ENCODE measurements at regions not wholly inside any gene's neighbourhood (a gene's known extent, or its start where the extent isn't known, plus 50 kb on each side); places are given as distances from the start of the nearest gene placed in this dataset.

GRCh38 chr1:22221233-22221780 is 78.4 kb upstream of the WNT4 start:
- no peak for DNase-seq

DNA sequence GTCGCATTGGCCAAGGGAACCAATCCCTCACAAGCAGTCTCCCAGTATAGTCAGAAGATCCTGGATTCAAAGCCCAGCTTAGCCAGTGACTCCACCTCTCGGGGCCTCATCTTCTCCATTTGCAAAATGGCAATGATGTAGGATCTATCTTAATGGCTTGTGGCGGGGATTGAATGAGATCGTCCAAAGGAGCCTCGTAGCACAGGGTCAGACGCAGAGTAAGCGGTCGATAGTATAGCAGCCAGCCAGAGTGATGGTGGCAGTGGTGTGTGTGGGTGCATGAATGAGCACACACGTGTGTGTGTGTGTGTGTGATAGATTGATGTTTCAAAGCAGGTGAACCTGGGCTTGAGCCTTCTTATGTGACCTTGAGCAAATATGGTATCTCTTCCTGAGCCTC is 79.8 kb upstream of the WNT4 start:
- no peak for DNase-seq

GRCh38 chr1:22223176-22223575 is 80.3 kb upstream of the WNT4 start:
- DNase-seq = no peak

DNA sequence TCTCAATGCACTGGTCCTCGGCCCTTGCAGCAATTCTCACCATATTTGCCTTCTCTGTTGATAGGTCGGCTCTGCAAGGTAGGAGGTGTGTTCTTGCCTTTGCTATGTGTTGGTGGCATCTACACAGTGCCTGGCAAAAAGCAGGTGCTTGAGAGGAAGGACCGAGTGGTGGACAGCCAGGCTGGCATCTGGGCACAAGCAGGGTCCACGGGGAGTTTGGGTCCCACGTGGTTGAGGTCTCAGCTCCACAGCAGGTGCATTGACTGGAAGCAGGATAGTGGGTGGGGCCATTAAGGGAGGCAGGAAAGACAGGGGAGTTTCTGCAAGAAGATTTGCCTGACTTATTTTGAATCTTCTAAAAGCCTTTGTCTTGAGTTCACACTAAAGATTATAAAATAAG is 81.2 kb upstream of the WNT4 start:
- no peak for DNase-seq

DNA sequence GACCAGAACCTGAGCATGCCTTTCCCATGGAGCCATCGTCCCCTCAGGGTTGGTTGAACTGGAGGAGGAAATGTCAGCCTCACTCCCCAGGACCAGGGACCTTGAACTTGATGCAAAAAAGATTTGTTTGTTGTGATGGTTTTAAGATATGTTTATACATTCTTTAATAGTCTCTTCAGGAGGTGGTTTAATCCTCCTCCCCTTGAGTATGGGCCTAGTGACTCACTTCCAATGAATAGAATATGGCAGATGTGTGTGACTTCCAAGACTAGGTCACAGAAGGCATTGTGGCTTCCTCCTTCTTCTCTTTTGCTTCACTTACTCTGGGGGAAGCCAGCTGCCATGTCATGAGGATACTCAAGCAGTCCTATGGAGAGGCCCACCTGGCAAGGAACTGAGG is 81.7 kb upstream of the WNT4 start:
- DNase-seq = no peak

DNA sequence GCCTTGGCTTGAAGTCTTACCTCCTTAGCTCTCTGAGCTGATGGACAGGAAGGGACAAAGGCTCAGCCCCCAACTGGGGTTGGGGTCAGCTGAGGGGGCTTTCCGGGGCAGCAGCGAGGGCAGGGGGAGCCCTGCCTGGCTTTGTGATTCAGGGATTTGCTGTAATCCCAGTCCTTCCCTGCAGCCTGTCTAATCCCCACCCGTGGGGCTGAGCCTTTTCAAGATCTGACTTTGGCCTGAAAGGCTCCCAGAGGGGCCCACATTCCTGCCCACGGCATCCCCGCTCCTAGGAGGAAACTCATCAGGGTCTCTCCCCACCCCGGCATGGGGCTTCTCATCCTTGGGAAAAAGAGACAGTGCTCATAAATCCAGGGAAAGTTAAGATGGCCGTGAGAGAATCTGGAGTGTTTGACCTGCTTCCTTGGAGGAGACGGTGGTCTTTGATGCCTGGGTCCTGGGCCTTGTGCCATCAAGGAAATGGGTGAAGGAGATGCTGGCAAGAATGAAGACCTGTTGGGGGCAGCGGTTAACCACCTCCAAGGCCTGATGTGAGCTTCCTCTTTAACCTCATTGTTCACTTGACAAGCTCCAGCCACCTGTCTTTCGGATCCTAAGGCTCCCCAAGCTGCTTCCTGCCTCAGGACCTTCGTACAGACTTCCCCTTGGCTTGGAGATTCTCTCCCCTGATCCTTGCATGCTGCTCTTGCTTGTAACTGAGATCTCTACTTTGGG is 83.1 kb upstream of the WNT4 start:
- no peak for DNase-seq

DNA sequence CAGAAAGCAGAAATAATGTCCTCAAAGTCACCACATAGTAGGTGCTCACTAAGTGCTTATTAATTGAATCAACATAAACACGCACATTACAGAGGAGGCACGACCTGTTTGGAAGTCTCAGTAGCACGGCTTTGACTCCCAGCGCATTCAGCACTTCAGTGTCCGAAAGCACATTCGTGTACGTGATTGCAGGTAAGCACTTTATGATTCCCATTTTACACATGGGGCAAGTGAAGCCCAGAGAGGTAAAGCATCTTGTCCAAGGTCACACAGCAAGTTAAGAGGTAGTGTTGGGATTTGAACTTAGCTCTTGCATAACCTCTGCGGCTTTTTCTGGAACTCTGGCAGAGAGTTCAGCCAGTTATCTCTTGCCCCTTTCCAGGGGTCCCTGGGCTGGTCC is 85.2 kb upstream of the WNT4 start:
- DNase-seq = no peak

GRCh38 chr1:22228505-22228911 is 85.6 kb upstream of the WNT4 start:
- no peak for DNase-seq

DNA sequence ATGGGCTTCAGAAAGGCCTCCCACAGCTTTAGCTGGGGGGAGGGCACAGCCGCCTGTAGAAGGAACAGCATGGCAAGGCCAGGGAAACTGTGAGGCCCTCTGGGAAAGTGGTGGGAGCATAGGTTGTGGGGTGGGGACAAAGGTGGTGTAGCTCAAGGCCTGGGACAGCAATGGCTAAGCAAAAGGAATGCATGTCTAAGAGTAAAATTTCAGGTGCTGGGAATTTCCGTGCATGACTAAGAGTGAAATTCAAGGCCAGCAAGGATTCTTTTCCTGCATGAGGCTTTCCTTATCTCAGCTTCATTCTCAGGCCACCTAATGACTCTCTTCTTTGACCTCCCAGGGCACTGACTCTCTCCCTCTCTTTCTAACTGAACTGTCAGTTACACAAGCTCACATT is 86.5 kb upstream of the WNT4 start:
- no peak for DNase-seq

DNA sequence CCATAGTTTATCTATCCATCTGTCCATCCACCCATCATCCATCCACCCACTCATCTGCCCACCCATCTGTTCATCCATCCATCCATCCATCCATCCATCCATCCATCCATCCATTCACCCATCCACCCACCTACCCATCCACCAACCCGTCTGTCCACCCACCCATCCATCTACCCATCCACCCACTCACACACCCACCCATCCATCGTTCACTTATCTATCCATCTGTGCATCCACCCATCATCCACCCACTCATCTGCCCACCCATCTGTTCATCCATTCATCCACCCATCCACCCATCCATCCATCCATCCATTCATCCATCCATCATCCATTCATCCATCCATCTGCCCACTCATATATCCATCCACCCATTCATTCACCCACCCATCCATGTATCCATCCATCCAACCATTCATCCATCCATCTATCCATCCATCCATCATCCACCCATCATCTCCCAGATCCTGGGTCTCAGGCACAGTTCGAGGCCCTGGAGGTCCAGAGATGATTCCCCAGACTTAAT is 88.2 kb upstream of the WNT4 start:
- DNase-seq = no peak

- DNase-seq = no peak
Observed at GRCh38 chr1:22231995-22232690, 89.2 kb upstream of the WNT4 start.

DNA sequence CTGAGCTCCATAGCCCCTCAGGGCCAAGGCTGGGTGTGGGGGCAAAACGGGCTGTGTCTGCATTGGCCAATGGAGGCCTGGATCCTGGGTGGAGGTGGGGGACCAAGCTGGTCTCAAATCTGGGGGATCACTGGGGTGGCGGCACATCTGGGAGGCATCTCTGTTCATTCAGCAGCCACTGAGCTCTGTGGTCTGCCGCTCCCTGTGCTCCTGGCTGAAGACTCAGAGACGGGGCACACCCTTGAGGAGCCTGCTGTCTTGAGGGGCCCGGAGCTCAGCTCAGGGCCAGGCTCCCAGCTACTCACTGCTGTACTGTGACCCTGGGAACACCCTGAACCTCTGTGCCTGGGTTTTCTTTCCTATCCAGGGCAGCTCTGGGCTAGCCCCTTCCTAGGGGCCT is 90.3 kb upstream of the WNT4 start:
- no peak for DNase-seq

GRCh38 chr1:22234476-22235030 is 91.7 kb upstream of the WNT4 start:
- DNase-seq = no peak

DNA sequence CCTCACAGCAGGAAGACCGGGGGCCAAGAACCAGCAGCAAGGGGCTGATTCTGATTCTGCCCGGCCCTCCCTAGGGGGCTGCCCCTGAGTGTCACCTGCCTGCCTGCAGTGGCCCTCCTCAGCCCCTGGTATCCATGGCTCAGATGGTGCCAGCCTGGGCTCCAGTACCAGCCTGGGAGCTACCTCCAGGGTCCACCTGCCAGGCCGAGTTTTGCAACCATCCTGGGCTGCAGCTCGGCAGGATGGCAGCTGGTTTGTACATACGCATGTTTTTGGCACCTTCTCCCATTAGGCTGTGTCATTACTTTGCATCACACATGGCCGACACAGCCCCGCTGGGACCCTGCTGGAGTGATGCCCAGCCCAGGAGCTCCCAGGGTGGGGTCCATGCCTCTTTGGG is 93.3 kb upstream of the WNT4 start:
- no peak for DNase-seq

DNA sequence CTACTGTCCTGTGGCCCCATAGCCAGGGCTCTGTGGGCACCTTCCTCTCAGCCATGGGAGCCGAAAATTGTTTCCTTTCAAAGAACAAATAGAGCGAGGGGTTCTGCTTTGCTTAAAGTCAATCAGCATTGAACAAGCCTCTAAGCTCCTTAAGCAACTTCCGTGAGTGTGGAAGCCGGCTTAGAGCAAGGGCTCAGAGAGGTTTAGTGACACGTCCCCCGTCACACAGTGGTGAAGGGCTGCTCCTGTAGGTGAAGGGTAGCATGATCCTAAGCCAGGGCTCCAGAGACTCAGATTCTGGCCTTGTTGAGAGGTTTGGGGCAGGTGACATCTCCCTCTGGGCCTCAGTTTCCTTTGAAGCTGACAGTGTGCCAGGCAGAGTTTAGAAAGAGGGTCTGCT is 94.0 kb upstream of the WNT4 start:
- DNase-seq = no peak

GRCh38 chr1:22237433-22238093 is 94.7 kb upstream of the WNT4 start:
- DNase-seq = no peak

GRCh38 chr1:22238356-22239224 is 95.7 kb upstream of the WNT4 start:
- DNase-seq = no peak

DNA sequence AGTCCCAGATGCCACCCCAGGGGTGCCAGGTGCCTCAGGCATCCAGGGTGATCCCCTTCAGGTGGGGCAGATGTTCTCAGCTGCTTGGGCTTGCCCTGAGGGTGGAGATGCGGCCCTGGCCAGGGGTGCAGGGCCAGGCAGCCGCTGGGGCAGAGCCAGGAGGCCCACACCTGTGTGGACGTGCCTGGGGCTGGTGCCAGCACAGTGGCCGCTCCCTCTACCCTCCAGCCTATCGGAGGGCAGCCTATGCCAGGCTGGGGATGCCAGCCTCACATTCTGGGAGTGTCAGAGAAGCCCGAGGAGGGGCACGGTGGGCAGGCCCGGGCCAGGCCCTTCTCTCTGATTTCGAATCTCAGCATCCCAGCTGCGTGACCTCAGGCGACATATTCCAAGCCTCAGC is 96.5 kb upstream of the WNT4 start:
- DNase-seq = no peak

DNA sequence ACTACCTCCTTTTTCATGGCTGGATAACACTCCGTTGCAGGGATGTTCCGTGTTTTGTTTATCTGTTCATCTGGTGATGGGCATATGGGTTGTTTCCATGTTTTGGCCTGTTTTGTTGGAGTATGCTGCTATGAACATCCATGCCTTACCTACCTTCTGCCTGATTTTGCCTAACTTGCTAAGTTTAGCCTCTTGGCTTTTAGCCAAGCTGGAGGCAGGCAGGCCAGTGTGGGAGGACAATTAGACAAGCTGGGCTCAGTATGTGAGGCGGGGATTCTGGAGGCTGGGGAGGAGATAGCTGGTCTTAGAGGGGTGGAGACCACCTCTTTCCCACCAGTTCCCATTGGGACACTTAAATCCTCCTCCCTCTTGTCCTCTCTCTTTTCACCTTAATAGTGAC is 98.4 kb upstream of the WNT4 start:
- DNase-seq = no peak

DNA sequence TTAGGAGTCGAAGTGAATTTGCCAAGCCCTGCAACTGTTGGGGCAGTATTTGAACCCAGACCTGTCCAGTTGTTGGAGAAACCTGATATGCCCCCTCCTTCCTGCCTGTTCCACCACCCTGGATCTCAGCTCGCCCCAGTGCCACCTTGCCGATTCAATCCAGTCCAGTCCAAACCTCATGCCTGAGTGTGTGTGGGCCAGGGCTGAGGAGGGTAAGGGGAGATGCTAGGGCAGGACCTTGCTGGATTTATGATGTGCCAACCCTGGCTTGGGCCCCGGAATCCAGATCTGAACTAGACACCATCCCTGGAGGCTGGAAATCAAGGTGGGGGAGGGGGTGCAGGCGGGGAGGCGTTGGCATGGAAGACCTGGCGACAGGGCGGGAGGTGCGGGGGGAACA is 98.9 kb upstream of the WNT4 start:
- no peak for DNase-seq

GRCh38 chr1:22245100-22245650 is 102.3 kb upstream of the WNT4 start:
- DNase-seq = no peak

DNA sequence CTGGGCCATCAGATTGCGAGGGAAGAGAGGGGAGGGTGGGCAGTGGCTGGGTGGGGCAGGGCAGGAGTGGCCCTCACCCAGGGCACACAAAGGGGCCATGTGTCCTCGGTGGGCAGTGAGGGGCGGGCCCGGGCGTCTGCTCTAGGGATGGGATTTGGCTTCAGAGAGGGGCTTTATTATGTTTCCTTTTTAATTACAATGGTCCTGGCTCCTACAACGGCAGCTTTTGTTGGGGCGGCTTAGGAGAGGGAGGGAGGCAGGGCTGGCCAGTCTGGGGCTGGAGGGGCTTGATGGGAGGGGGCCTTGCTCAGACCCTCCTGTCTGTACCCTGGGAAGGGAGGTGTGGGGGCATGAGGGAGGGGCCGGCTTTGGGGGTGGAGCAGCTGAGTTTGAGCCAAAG is 102.8 kb upstream of the WNT4 start:
- DNase-seq = no peak

All from activated CD8-positive, alpha-beta memory T cell treated with anti-CD3 and anti-CD28 coated beads for 24 hours (primary cell).